ENCODE measurements at regions not wholly inside any gene's neighbourhood (a gene's known extent, or its start where the extent isn't known, plus 50 kb on each side); places are given as distances from the start of the nearest gene placed in this dataset.

DNA sequence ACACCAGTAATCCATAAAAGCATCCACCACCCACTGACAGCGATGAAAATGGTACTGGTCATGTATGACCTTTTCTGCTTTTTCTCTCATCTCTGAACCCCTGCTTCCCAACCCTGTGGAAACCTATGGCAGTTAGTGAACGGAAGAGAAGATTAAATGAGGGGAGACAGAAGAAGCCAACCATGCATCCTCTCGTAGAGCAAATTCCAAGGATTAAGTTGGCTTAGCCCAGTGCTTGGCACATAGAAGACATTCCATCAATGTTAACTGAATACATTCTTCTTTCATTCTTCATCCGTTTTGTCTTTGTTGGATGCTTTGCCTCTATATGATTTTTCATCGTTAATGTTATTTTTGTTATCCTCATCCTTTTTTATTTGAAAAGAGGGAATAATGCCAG, 339.7 kb upstream of the FLRT2 start:
- Histone ChIP-seq H3K4me1 (no peaks in the 10 kb centered on the region), H3K4me3 (no peak overlapping the region), H3K27me3 (no peaks in the 10 kb centered on the region), H3K36me3 (no peaks in the 10 kb centered on the region), H3K9me3 (no peaks in the 10 kb centered on the region), H3K27ac (no peak overlapping the region)
- no peak for TF ChIP-seq POLR2AphosphoS5 (IDR thresholded peaks at IDR 0.05)
- TF ChIP-seq, protein P1, sequence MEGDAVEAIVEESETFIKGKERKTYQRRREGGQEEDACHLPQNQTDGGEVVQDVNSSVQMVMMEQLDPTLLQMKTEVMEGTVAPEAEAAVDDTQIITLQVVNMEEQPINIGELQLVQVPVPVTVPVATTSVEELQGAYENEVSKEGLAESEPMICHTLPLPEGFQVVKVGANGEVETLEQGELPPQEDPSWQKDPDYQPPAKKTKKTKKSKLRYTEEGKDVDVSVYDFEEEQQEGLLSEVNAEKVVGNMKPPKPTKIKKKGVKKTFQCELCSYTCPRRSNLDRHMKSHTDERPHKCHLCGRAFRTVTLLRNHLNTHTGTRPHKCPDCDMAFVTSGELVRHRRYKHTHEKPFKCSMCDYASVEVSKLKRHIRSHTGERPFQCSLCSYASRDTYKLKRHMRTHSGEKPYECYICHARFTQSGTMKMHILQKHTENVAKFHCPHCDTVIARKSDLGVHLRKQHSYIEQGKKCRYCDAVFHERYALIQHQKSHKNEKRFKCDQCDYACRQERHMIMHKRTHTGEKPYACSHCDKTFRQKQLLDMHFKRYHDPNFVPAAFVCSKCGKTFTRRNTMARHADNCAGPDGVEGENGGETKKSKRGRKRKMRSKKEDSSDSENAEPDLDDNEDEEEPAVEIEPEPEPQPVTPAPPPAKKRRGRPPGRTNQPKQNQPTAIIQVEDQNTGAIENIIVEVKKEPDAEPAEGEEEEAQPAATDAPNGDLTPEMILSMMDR (IDR thresholded peaks at IDR 0.05) = no peak
- TF ChIP-seq EP300 (IDR thresholded peaks at IDR 0.05) = no peak
- no peak for TF ChIP-seq POLR2A (IDR thresholded peaks at IDR 0.05)
- 89 to 94% methylated on average over 5 of the region's 5 CpGs for WGBS, 2 donors
- DNase-seq = no peak
- ATAC-seq (ENCODE audit: low FRiP score in 2 of 2) = no peak

DNA sequence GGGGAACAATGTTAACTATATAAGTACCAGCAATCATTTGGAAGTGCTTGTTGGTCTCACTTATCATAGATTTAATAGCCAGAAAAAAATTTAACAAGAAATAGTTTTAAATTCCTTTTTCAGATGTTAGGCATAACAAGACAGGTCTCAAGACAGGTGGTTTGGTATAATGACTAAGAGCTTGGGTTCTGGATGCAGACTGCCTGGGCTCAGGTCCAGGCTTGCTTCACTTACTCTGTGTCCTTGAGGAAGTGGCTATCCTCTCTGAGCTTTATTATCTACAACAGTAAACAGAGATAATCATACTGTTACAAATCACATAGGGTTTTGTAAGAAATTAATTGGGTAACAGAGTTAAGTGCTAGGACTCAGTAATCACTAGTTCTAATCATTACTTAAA, 338.0 kb upstream of the FLRT2 start:
- no peak for TF ChIP-seq EP300 (IDR thresholded peaks at IDR 0.05)
- no peak for TF ChIP-seq POLR2A (IDR thresholded peaks at IDR 0.05)
- TF ChIP-seq, protein P1 (IDR thresholded peaks at IDR 0.05) = no peak
- TF ChIP-seq POLR2AphosphoS5 (IDR thresholded peaks at IDR 0.05) = no peak
- H3K9me3 ChIP-seq = no peaks in the 10 kb centered on the region
- no peaks in the 10 kb centered on the region for H3K4me1 ChIP-seq
- no peak overlapping the region for H3K4me3 ChIP-seq
- H3K36me3 ChIP-seq = no peaks in the 10 kb centered on the region
- DNase-seq (no peak), ATAC-seq (ENCODE audit: low FRiP score in 2 of 2) (no peak)
- no peaks in the 10 kb centered on the region for H3K27me3 ChIP-seq
- H3K27ac ChIP-seq = no peak overlapping the region

DNA sequence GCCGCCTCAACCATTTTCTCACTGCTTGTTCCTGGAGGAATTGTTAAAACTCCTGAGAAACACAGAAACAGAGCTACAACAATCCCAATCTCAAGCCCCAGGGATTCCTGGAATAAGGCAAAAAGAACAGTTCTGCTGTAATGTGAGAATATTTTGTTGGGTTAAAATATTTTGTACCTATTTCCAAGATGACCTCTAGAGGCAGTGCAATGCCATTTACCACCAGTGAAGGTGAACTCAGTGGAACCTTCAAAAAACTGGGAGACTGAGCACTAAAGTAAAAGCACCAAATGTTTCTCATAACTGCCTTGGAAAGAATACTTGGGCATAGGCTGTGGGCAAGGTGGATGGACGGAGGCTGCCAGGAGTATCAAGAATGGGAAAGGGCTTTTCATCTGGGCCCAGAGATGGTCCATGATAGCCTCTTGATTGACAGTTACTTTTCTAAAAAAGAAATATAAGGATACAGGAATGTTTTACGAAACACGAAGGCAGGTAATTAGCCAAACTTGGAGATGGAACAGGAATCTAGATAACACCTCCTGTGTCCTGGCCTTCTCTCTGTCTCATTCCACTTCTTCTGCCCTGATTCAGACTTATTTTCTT, 334.0 kb upstream of the FLRT2 start:
- no peaks in the 10 kb centered on the region for H3K4me1 ChIP-seq
- no peaks in the 10 kb centered on the region for H3K27me3 ChIP-seq
- H3K4me3 ChIP-seq = no peak overlapping the region
- ATAC-seq (ENCODE audit: low FRiP score in 2 of 2) (no peak), DNase-seq (no peak)
- 84 to 94% methylated on average over 4 of the region's 4 CpGs for WGBS, 2 donors
- no peaks in the 10 kb centered on the region for H3K36me3 ChIP-seq
- H3K9me3 ChIP-seq = no peaks in the 10 kb centered on the region
- no peak for TF ChIP-seq POLR2A (IDR thresholded peaks at IDR 0.05)
- TF ChIP-seq, protein P1 (IDR thresholded peaks at IDR 0.05) = peak in 4 of 6 experiments; percentile 25 to 46 (median 34)
- H3K27ac ChIP-seq = no peak overlapping the region

DNA sequence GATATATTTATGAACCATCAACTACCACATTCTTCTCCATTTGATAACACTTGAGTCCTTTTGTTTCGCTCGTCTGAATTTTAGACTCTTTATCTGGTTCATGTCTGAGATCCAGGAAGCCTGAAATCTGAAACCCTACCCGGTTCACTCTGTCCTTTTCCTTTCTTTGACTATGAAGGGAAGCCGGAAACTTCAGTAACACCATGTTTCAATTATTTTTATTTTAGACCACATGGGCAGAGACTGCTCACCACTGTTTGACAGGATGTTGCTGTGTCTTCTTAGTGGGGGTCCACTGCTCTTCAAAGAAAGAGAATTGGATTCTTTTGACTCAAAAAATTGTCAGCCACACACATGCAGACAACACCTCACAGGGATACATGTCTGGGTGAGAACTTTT, 331.9 kb upstream of the FLRT2 start:
- TF ChIP-seq EP300 (IDR thresholded peaks at IDR 0.05) (no peak), POLR2AphosphoS5 (IDR thresholded peaks at IDR 0.05) (no peak), POLR2A (IDR thresholded peaks at IDR 0.05) (no peak)
- TF ChIP-seq, protein P1 (IDR thresholded peaks at IDR 0.05) = no peak
- no peak overlapping the region for H3K27ac ChIP-seq
- ATAC-seq (ENCODE audit: low FRiP score in 2 of 2) (no peak), DNase-seq (no peak)
- H3K9me3 ChIP-seq = no peaks in the 10 kb centered on the region
- H3K27me3 ChIP-seq = no peaks in the 10 kb centered on the region
- H3K4me1 ChIP-seq = no peaks in the 10 kb centered on the region
- H3K36me3 ChIP-seq = no peaks in the 10 kb centered on the region
- 81 to 83% methylated on average over 4 of the region's 4 CpGs for WGBS, 2 donors
- no peak overlapping the region for H3K4me3 ChIP-seq

DNA sequence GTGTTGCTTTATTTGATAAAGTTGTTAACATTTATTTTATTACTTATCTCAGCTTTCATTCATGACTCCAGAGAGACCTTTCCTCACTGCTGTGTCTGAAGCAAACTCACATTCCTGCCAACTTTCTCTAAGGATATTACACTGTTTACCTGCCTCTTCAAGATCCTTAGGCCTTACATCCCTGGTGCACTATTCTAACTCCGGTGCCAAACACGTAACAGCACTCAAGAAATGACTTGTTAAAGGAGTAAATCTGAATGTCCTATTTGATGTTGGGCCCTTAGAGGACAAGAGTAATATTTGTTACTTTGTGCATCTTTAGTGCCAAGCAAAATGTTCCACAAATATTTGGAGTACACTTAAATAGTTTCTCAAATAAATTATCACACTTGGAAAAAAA, 324.1 kb upstream of the FLRT2 start:
- peak in 1 of 2 donors; percentile 39 for DNase-seq
- no peak overlapping the region for H3K4me3 ChIP-seq
- no peaks in the 10 kb centered on the region for H3K4me1 ChIP-seq
- ATAC-seq (ENCODE audit: low FRiP score in 2 of 2) = peak in 1 of 2 donors; percentile 62
- no peak overlapping the region for H3K27ac ChIP-seq
- 62 to 73% methylated on average over 2 of the region's 2 CpGs for WGBS, 2 donors
- H3K27me3 ChIP-seq = no peaks in the 10 kb centered on the region
- TF ChIP-seq EP300 (IDR thresholded peaks at IDR 0.05) (no peak), POLR2AphosphoS5 (IDR thresholded peaks at IDR 0.05) (no peak), POLR2A (IDR thresholded peaks at IDR 0.05) (no peak)
- TF ChIP-seq, protein P1 (IDR thresholded peaks at IDR 0.05) = no peak
- H3K9me3 ChIP-seq = no peaks in the 10 kb centered on the region
- H3K36me3 ChIP-seq = no peaks in the 10 kb centered on the region

All from upper lobe of left lung (tissue), 6 donors.